PFSK-1 (cell line): ENCODE measurements at regions not wholly inside any gene's neighbourhood (a gene's known extent, or its start where the extent isn't known, plus 50 kb on each side); places are given as distances from the start of the nearest gene placed in this dataset.

Source experiments
- FOXP2 ChIP-seq: optimal IDR thresholded peaks from 2 replicates; pipeline ENCODE3; 2011; ENCODE audit warnings: borderline replicate concordance, control low read depth, inconsistent platforms; ENCODE audit not compliant: insufficient read depth; ENCODE audit errors: extremely low read length, extremely low read depth
- POLR2AphosphoS5 ChIP-seq: IDR thresholded peaks from 2 replicates; pipeline ENCODE4 v1.6.1; 2012; ENCODE audit warnings: low read depth, mild to moderate bottlenecking, control low read depth, low read length, moderate library complexity
- REST ChIP-seq, 2 experiments: IDR thresholded peaks; 2 replicates each; pipeline versions ENCODE4 v1.6.1 to v1.8.0; 2011 to 2012; ENCODE audit warnings: low read depth in 2 of 2, low read length in 2 of 2, control low read depth in 1 of 2, inconsistent platforms in 1 of 2, mild to moderate bottlenecking in 1 of 2, moderate library complexity in 1 of 2; ENCODE audit not compliant: insufficient read depth in 1 of 2
- SIN3A ChIP-seq: IDR thresholded peaks from 2 replicates; pipeline ENCODE4 v1.6.1; 2012; ENCODE audit warnings: mild to moderate bottlenecking, low read length, moderate library complexity, borderline replicate concordance; ENCODE audit not compliant: insufficient read depth
- TAF1 ChIP-seq: IDR thresholded peaks from 2 replicates; pipeline ENCODE4 v1.6.1; 2012; ENCODE audit warnings: low read length, control low read depth, borderline replicate concordance; ENCODE audit not compliant: insufficient read depth

- no peak for TF ChIP-seq SIN3A
- no peak for TF ChIP-seq REST (IDR thresholded peaks at IDR 0.05; ENCODE audit: insufficient read depth in 1 of 2, low read depth in 2 of 2, low read length in 2 of 2)
- TF ChIP-seq POLR2AphosphoS5 = no peak
- TF ChIP-seq TAF1 = no peak
- no peak for TF ChIP-seq FOXP2
Measured at GRCh38 chr9:13786131-13786530, 506.6 kb upstream of the MPDZ start.

- TF ChIP-seq REST (IDR thresholded peaks at IDR 0.05; ENCODE audit: insufficient read depth in 1 of 2, low read depth in 2 of 2, low read length in 2 of 2) = no peak
- TF ChIP-seq FOXP2 = no peak
- no peak for TF ChIP-seq POLR2AphosphoS5
Measured at GRCh38 chr9:13779106-13779505, 499.6 kb upstream of the MPDZ start.

- TF ChIP-seq SIN3A (no peak), TAF1 (no peak), POLR2AphosphoS5 (no peak)
Measured at GRCh38 chr9:13778631-13779030, 499.1 kb upstream of the MPDZ start.

- TF ChIP-seq SIN3A (no peak), REST (IDR thresholded peaks at IDR 0.05; ENCODE audit: insufficient read depth in 1 of 2, low read depth in 2 of 2, low read length in 2 of 2) (no peak), FOXP2 (no peak), POLR2AphosphoS5 (no peak), TAF1 (no peak)
Measured at GRCh38 chr9:13770956-13771355, 491.5 kb upstream of the MPDZ start.

GRCh38 chr9:13769641-13770040 is 490.1 kb upstream of the MPDZ start:
- no peak for TF ChIP-seq TAF1
- no peak for TF ChIP-seq REST (IDR thresholded peaks at IDR 0.05; ENCODE audit: insufficient read depth in 1 of 2, low read depth in 2 of 2, low read length in 2 of 2)
- TF ChIP-seq POLR2AphosphoS5 = no peak
- TF ChIP-seq SIN3A = no peak
- TF ChIP-seq FOXP2 = no peak

- TF ChIP-seq TAF1 (no peak), FOXP2 (no peak), SIN3A (no peak), POLR2AphosphoS5 (no peak), REST (IDR thresholded peaks at IDR 0.05; ENCODE audit: insufficient read depth in 1 of 2, low read depth in 2 of 2, low read length in 2 of 2) (no peak)
Measured at GRCh38 chr9:13769006-13769405, 489.5 kb upstream of the MPDZ start.
